ENCODE measurements at regions not wholly inside any gene's neighbourhood (a gene's known extent, or its start where the extent isn't known, plus 50 kb on each side); places are given as distances from the start of the nearest gene placed in this dataset.

DNA sequence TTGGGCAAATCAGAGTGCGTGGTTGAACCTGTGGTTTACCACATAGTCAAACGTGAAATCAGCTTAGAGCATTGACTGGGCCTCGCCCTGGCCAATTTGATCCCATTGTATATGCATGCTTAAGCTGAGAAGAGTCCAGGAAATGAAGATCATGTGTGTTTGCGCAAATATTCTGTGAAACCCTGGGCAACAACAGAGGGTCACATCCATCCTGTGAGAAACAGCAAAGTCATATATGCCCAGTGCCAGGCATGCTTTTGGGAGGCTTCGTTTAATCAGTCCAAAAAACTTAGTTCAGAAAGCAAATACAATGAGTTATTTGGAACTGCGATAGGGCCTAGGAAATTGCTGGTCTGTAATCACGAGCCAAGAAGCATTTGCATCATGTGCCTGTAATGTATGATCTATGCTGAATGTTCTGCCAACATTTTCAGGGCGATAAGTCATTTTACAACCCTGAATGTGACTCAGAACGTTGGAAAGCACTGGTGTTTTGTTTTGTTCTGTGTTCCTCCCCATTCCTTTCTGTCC, 412.1 kb upstream of the CELF2 start:
- DNase-seq, result no peak

DNA sequence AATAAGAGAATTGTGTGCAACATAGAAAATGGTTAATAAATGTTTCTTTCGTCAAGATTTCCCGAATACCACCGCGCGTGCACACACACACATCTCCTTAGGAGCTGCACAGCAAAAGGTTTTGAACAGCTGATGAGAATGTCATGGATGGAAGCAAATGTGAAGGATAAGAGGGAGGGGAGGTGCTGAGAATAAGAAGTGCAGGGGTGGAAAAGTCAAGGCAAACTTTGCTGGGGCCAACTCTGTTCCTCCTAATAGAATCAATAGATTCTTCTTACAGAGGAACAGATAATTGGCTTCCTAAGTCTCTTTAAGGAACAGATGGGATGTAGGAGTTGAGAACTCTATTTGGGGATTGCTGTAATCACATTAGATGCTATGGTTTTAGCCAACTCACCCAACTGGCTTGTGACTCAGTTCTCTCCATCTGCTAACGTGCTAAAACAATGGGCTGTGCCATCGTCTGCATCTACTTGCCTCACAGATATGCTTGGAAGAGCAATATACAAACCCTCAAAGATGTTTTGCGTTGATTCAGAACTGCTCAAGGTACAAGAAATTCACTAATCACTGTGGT, 408.2 kb upstream of the CELF2 start:
- no peak for DNase-seq

- no peak for DNase-seq
Observed at GRCh38 chr10:10610171-10610570, 407.5 kb upstream of the CELF2 start.

DNA sequence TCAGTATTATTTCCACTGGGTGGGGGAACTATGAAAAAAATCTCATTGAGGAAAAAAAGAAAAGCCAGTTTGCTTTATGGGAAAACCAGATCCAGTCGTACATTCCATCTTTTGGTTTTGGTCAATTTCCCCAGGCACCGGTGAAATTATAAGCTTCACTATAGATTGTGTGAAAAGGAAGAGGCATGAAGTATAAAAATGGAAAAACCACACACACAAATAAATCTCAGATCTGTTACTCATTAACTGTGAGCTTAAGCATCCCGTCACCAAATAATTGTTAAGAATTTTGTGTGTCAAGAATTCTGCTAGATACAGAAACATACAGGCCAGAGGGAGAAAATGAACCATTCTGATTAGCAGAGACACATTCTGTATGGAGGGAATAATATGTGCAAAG, 405.5 kb upstream of the CELF2 start:
- no peak for DNase-seq

- DNase-seq, result no peak
Observed at GRCh38 chr10:10613656-10614244, 403.9 kb upstream of the CELF2 start.

DNA sequence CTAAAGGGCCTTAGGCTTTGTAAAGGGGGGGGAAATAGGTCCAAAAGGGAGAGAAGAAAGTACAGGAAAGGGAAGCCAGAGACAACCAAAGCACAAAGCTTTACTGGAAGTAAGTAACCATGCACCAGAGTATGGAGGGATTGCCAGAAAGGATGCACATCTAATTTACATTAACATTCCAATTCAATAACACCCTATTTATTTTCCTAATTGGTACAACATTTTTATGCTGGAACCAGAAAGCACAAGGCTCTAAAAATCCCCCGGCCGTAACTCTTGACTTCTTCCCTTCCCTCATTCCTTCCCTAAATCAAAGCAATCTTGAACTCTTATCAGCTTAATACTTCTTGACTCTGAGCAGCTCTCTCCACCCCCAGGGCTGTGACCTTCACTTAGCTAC, 400.0 kb upstream of the CELF2 start:
- no peak for DNase-seq

GRCh38 chr10:10618139-10618538, 399.5 kb upstream of the CELF2 start:
- no peak for DNase-seq

DNA sequence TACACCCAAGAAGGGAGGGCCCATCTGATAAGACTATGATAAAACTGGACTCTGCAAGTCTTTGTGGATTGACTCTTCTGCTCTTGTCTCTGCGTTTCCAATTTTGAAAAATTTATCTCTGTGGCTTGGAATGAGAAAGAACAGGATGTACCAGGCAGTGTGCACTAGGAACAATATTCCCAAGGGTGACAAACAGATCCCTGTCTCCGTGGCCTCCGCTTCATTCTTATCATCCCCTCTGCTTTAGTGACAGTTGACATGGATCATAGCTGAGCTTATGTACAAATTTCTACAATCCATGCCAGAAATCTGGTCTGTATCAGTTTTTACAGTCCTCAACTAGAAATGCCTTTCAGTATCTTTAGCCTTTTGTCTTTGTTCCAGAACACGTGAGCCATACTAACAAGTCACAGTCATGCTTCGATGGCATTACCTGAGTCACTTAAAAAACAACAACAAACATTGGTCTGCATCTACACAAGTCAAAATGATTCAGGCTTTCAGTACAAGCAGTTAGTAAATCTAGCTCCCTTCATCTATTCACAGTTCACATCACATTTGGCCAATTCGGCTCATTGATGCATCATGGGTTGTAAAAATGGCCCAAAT, 393.6 kb upstream of the CELF2 start:
- DNase-seq, result no peak

GRCh38 chr10:10624567-10624962, 393.1 kb upstream of the CELF2 start:
- no peak for DNase-seq

GRCh38 chr10:10625491-10625890, 392.2 kb upstream of the CELF2 start:
- no peak for DNase-seq

DNA sequence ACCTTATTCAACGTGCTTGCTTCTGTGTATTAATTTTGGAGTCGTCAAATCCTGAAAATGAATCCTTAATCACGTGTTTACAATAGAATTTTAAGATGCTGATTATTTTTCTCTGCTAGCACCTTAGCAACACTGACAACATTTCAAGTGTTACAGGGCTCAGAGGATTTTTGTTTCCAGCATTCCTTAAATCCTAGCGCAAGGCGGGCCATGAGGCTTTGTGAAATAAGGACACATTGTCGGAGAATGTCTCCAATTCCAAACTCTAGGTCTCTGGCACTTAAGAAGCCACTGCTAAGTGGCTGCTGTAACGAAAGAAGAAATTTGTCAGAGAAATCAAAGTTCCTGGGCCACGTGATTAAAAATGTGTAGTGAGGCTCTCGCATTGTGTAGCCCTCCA, 390.9 kb upstream of the CELF2 start:
- no peak for DNase-seq

DNA sequence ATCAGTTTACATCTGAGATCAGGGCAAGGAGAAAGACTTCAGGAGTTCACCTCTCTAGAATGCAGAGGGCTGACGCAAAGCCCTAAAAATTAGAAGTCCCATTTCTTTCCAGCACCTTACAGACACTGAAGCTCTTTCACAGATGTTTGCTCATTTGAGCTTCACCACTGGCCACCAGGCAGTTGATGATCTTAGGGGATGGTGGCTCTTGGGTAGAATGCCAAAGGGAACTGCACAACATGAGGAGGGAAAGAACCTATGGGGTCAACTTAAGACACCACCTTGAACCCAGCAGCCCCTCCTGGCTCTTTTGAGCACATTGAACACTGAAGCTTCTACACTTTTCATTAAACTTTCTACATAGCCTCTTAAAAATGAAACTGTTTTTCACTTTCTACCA, 390.3 kb upstream of the CELF2 start:
- no peak for DNase-seq

DNA sequence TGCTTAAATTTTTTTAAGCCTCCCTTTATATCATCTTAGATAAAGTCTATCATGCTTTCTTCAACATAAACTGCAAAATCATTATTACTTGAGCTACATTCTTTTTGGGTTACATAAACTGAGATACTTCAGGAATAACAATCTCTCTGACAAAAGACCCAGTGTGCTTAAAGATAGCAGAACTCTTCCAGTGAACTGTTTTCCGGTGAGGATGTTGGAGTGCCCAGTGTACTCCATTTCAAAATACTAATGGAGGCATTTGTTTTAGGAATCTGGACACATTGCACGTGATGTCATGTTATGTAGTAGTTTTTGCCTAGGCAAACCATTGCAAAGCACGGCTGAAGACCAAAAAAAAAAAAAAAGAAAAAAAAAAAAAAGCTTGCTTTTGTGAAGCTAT, 388.2 kb upstream of the CELF2 start:
- no peak for DNase-seq

GRCh38 chr10:10630281-10630680, 387.4 kb upstream of the CELF2 start:
- no peak for DNase-seq

DNA sequence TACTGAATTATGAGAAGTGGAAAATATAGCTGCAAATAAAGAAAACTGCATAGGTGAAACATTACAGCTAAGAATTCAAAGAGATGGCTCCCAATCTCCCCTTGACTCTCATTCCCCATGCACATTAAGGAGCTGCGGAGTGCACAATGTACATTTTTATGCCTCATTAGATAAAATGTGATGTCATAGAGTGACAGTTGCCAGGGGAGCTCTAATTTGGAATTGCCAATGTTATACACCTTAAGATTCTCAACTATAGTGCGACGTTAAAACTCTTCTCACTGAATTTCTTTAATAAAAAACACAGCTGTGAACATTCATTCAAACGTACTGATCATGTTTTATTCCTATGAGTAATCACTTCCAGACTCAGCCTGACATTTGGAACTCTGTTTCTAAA, 386.9 kb upstream of the CELF2 start:
- no peak for DNase-seq

DNA sequence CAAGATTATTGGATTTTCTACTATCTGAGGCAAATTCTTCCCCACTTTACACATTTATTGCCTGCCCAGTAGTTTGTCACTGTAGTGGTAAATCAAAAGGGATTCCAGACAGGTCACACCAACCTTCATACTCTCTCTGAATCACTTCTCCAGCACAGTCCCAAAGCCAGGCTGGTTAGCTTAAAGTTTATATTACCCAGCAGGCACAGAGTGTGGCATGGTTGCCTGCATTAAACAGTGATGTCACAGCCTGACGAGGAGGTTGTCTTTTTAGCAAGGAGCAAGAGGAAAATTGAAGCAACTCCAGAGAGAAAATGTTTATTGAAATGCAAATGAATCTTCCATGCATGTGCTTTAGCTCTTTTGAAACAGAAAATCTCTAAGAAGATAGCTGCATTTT, 375.5 kb upstream of the CELF2 start:
- DNase-seq, result no peak

- no peak for DNase-seq
Observed at GRCh38 chr10:10642751-10643150, 374.9 kb upstream of the CELF2 start.

- no peak for DNase-seq
Observed at GRCh38 chr10:10644008-10644646, 373.5 kb upstream of the CELF2 start.

DNA sequence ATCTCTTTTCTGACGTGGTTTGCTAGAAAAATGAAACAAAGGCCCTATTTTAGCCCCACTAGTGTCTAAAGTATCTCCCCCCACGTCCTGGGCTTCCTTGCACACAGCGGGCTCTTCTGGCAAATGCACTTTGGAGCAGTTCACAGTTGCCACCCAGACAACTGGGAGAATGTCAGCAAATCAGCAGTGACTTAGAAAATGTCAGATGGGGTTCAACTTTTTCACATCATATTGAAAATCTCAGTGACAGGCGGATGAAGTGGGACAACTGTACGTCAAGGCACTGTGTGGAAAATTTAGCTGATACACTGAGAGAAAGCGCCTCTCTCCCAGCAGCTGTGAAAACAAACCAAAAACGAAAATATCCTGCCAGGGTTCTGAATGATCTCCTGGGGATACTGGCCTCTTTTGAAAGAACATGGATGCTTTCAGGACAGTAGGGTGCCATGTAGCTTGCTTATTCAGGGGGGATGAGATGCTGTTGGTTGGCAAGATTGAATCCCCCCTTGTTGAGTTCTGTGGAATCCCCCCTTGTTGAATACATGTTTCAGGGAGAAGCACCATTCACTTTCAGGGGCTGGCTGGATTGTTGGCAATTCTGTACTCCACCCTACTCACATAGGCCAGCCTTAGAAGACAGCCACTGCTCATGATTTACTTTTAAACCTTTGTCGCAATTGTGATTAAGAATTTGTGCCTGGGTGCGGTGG, 372.8 kb upstream of the CELF2 start:
- no peak for DNase-seq

DNA sequence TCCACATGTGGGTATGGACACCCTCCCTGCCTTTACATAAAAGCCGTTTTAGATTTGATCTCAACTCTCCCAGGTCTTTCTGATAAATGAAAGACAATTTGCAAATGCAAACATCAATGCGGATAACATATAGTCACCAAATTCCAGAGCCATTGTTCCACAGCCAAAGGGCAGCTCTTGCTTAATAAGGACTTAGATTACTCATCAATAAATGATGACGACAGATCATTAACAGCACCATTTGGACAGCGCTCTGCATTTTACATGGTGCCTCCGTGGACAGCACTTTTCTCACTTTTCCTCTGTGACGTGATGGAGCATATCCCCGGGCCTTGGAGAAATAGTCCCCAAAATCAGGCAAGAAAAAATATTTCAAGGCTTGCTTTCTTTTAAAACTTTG, 370.3 kb upstream of the CELF2 start:
- no peak for DNase-seq

GRCh38 chr10:10657139-10657760, 360.4 kb upstream of the CELF2 start:
- no peak for DNase-seq

DNA sequence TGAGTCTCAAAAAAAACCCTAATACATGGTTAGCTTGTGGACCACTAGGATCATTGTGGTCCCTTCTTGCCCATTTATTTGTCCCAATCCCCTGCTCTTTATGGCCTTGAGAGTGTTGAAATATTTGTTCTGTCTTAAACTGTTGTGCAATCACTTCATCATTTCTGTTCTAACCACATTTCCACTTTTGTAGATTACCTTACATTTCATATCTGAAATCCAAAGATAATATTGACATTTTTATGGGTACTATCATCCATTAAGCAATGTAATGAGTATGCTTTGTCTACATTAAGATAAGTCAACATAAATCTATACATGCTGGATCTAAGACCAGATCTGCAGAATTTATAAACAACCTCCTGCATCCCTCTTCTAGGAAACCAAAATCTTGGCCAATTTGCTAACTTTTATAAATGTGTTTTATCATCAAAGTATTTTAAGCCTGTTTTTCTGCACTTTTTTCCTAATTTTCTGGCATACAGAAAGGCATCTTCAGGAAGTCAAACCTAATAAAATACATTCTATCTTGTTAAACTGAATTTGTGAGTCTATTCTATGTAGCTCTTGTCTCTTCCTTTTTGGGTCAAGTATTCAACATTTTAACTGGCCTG, 359.4 kb upstream of the CELF2 start:
- DNase-seq, result no peak

GRCh38 chr10:10660054-10660453, 357.6 kb upstream of the CELF2 start:
- DNase-seq, result no peak

All from T-helper 9 cell (primary cell).